HCT116 (cell line): ENCODE measurements at regions not wholly inside any gene's neighbourhood (a gene's known extent, or its start where the extent isn't known, plus 50 kb on each side); places are given as distances from the start of the nearest gene placed in this dataset.

Experiments
- CBX3 ChIP-seq: IDR thresholded peaks from 2 replicates; pipeline ENCODE4 v1.6.1; 2012; ENCODE audit warnings: low read depth
- CEBPB ChIP-seq: IDR thresholded peaks from 2 replicates; pipeline ENCODE4 v1.6.1; 2012; ENCODE audit warnings: low read depth
- EGR1 ChIP-seq: IDR thresholded peaks from 2 replicates; pipeline ENCODE4 v1.6.1; 2012; ENCODE audit warnings: low read depth
- ELF1 ChIP-seq: IDR thresholded peaks from 2 replicates; pipeline ENCODE4 v1.6.1; 2012; ENCODE audit warnings: low read depth, borderline replicate concordance
- JUND ChIP-seq: IDR thresholded peaks from 2 replicates; pipeline ENCODE4 v1.6.1; 2012
- ZBTB33 ChIP-seq: IDR thresholded peaks from 2 replicates; pipeline ENCODE4 v1.6.1; 2011; ENCODE audit warnings: mild to moderate bottlenecking, low read length, moderate library complexity; ENCODE audit not compliant: insufficient replicate concordance; ENCODE audit errors: extremely low read depth
- TF ChIP-seq, protein P1 (sequence below): IDR thresholded peaks from 2 replicates; pipeline ENCODE4 v1.6.1; 2012; ENCODE audit warnings: low read depth

- TF ChIP-seq, protein P1, sequence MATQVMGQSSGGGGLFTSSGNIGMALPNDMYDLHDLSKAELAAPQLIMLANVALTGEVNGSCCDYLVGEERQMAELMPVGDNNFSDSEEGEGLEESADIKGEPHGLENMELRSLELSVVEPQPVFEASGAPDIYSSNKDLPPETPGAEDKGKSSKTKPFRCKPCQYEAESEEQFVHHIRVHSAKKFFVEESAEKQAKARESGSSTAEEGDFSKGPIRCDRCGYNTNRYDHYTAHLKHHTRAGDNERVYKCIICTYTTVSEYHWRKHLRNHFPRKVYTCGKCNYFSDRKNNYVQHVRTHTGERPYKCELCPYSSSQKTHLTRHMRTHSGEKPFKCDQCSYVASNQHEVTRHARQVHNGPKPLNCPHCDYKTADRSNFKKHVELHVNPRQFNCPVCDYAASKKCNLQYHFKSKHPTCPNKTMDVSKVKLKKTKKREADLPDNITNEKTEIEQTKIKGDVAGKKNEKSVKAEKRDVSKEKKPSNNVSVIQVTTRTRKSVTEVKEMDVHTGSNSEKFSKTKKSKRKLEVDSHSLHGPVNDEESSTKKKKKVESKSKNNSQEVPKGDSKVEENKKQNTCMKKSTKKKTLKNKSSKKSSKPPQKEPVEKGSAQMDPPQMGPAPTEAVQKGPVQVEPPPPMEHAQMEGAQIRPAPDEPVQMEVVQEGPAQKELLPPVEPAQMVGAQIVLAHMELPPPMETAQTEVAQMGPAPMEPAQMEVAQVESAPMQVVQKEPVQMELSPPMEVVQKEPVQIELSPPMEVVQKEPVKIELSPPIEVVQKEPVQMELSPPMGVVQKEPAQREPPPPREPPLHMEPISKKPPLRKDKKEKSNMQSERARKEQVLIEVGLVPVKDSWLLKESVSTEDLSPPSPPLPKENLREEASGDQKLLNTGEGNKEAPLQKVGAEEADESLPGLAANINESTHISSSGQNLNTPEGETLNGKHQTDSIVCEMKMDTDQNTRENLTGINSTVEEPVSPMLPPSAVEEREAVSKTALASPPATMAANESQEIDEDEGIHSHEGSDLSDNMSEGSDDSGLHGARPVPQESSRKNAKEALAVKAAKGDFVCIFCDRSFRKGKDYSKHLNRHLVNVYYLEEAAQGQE: no peak
- TF ChIP-seq ELF1: no peak
- TF ChIP-seq ZBTB33: no peak
- TF ChIP-seq CBX3: no peak
- TF ChIP-seq CEBPB: no peak
- TF ChIP-seq JUND: no peak
- no peak for TF ChIP-seq EGR1
- TF ChIP-seq, all 23 proteins: peak for 0
Measured at GRCh38 chr17:77873500-77874302, 84.8 kb upstream of the TNRC6C start (continued).
